ENCODE measurements at regions not wholly inside any gene's neighbourhood (a gene's known extent, or its start where the extent isn't known, plus 50 kb on each side); places are given as distances from the start of the nearest gene placed in this dataset.

DNA sequence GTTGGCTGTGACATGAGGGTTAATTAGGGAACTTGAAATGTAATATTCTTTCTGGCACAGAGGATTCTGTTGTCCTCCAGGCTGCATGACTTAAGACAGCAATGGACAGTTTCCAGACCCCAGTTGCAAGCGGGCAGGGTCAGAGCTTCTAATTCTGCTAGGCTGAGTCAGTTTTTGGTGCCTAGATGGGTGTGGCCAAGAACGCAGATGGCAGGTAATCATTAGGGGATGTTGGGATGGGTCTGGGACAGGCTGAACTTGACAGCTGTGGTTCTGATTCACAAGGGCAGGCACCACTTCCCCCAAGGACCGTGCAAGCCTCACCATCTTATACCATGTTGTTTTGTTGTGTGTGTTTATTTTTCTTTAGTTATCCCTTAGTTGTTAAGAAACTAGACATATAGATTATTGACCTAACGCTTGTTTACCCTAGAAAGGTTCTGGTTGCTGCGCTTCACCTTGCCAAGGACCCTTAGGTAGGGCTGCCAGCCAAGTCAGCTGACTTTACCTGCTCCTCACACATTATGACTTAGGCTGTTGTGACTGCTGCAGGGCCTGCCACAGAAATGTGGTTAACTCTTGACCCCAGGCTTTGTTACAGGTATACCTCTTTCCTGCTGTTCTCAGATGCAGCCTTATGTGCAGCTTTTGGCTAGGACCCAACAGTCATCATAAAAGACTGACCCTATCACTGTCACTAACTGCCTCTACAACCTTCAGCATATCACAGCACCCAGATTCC is 117.7 kb upstream of the KLF12 start:
- TF ChIP-seq, protein P1, sequence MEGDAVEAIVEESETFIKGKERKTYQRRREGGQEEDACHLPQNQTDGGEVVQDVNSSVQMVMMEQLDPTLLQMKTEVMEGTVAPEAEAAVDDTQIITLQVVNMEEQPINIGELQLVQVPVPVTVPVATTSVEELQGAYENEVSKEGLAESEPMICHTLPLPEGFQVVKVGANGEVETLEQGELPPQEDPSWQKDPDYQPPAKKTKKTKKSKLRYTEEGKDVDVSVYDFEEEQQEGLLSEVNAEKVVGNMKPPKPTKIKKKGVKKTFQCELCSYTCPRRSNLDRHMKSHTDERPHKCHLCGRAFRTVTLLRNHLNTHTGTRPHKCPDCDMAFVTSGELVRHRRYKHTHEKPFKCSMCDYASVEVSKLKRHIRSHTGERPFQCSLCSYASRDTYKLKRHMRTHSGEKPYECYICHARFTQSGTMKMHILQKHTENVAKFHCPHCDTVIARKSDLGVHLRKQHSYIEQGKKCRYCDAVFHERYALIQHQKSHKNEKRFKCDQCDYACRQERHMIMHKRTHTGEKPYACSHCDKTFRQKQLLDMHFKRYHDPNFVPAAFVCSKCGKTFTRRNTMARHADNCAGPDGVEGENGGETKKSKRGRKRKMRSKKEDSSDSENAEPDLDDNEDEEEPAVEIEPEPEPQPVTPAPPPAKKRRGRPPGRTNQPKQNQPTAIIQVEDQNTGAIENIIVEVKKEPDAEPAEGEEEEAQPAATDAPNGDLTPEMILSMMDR (IDR thresholded peaks at IDR 0.05) = no peak
- TF ChIP-seq POLR2AphosphoS5 (IDR thresholded peaks at IDR 0.05) = no peak
- TF ChIP-seq POLR2A (IDR thresholded peaks at IDR 0.05) = no peak

Data from gastroesophageal sphincter (tissue), 3 donors.